ENCODE measurements at regions not wholly inside any gene's neighbourhood (a gene's known extent, or its start where the extent isn't known, plus 50 kb on each side); places are given as distances from the start of the nearest gene placed in this dataset.
"Not testable (repeated sequence)": the region's sequence is repeated elsewhere in the genome, so short reads cannot be mapped to it uniquely, and the experiment has no call there.

- ATAC-seq (no peak), DNase-seq (no peak)
- Mint-ChIP-seq H3K4me1 (ENCODE audit: low read depth) (no peaks in the 10 kb centered on the region), H3K27ac (no peak overlapping the region), H3K36me3 (ENCODE audit: low read depth) (no peaks in the 10 kb centered on the region), H3K9me3 (ENCODE audit: insufficient read depth) (no peaks in the 10 kb centered on the region), H3K4me3 (no peak overlapping the region), H3K27me3 (ENCODE audit: low read depth) (no peaks in the 10 kb centered on the region)
- POLR2A ChIA-PET, result no interaction called here
- CTCF ChIA-PET, result no interaction called here
Measured at GRCh38 chr6:74902846-74903245, 303.0 kb downstream of the COL12A1 start.

DNA sequence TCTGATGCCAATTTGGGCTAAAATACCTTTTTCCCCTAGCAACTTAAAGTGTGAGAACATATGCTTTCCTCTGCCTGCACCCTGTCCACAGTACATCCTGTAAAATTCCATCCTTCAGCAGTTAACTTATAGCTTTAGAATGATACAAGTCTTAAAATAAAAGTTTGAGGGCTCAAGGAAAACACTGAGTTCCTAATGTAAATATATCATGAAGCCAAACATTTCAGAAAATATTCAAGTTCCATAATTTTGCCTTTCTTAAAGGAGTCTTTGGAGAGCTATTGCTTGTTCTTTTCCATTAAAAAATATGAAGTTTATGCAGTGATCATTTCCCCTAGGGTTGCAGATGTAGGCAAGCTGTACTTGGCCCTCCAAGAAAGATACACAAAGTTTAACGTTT is 303.8 kb downstream of the COL12A1 start:
- H3K9me3 Mint-ChIP-seq (ENCODE audit: insufficient read depth), result no peaks in the 10 kb centered on the region
- ATAC-seq (no peak), DNase-seq (no peak)
- ChIA-PET POLR2A (no interaction called here), CTCF (no interaction called here)
- no peaks in the 10 kb centered on the region for H3K4me1 Mint-ChIP-seq (ENCODE audit: low read depth)
- no peaks in the 10 kb centered on the region for H3K36me3 Mint-ChIP-seq (ENCODE audit: low read depth)
- H3K4me3 Mint-ChIP-seq, result no peak overlapping the region
- no peak overlapping the region for H3K27ac Mint-ChIP-seq
- no peaks in the 10 kb centered on the region for H3K27me3 Mint-ChIP-seq (ENCODE audit: low read depth)

DNA sequence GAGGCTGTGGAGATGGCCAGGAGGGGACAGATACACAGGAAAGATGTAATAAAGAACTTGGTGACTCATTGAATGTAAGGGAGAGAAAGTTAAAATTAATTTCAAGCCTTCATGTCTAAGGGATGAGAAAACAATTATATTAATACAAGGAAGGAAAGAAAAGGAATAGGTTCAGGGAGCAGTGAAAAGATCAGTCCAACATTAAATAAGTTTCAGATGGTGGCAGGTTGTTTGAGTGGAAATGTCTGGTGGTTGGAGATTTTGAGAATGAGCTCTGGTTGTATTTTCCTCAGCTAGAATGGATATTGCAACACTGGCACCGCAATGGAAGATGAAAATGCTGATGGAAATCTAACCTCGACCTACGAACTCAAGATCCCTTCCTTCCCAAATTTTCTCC is 304.3 kb downstream of the COL12A1 start:
- Mint-ChIP-seq H3K4me1 (ENCODE audit: low read depth) (no peaks in the 10 kb centered on the region), H3K9me3 (ENCODE audit: insufficient read depth) (no peaks in the 10 kb centered on the region), H3K27ac (no peak overlapping the region), H3K27me3 (ENCODE audit: low read depth) (no peaks in the 10 kb centered on the region), H3K4me3 (no peak overlapping the region), H3K36me3 (ENCODE audit: low read depth) (no peaks in the 10 kb centered on the region)
- ChIA-PET CTCF (no interaction called here), POLR2A (no interaction called here)
- DNase-seq (no peak), ATAC-seq (no peak)

DNA sequence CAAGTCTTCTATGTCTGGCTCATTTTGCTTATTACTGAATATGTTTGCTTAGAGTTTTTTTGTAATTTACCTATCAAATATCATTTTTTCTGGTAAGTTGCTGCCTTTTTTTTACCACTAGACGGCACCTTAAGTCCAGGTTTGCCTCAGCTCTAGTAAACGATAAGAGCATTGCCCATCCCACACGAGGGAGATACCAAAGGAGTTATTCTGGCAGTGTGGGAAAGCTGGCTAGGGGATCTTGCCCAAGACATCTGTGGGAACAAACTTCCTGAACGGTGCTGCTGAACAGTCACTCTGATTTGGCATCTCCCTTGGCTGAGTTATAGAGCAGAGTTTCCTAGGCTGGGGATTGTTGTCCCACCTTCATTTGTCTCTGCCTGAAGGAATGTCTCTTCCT is 306.4 kb downstream of the COL12A1 start:
- CTCF ChIA-PET, result no interaction called here
- no peaks in the 10 kb centered on the region for H3K36me3 Mint-ChIP-seq (ENCODE audit: low read depth)
- no peak overlapping the region for H3K4me3 Mint-ChIP-seq

DNA sequence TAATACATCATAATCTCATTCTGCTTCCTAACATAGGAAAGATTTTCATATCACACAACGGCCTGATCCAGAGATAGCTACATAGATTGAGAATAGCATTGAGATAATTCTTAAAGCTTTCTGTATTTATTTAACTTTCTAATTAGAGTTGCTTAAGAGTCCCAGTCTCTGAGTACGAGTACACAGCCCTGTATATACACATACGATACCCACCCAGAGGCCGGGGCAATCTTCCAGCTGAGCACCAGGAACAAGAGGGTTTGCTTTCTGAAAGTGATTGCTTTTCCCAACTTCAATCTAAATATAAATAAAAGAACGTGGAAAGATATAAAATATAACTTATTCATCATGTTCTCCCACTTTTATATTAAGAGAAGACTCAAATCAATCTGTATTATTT is 313.8 kb downstream of the COL12A1 start:
- no peak overlapping the region for H3K27ac Mint-ChIP-seq
- peaks cover 6% of the 10 kb centered on the region for H3K9me3 Mint-ChIP-seq (ENCODE audit: insufficient read depth)
- H3K27me3 Mint-ChIP-seq (ENCODE audit: low read depth), result no peaks in the 10 kb centered on the region
- ATAC-seq (no peak), DNase-seq (no peak)
- ChIA-PET POLR2A (no interaction called here), CTCF (no interaction called here)
- no peaks in the 10 kb centered on the region for H3K4me1 Mint-ChIP-seq (ENCODE audit: low read depth)
- H3K4me3 Mint-ChIP-seq, result no peak overlapping the region
- no peaks in the 10 kb centered on the region for H3K36me3 Mint-ChIP-seq (ENCODE audit: low read depth)

More for the DNA sequence above, 306.4 kb downstream of the COL12A1 start:
- no peaks in the 10 kb centered on the region for H3K4me1 Mint-ChIP-seq (ENCODE audit: low read depth)
- no peaks in the 10 kb centered on the region for H3K27me3 Mint-ChIP-seq (ENCODE audit: low read depth)
- H3K9me3 Mint-ChIP-seq (ENCODE audit: insufficient read depth), result no peaks in the 10 kb centered on the region
- DNase-seq (no peak), ATAC-seq (no peak)
- H3K27ac Mint-ChIP-seq, result no peak overlapping the region
- POLR2A ChIA-PET, result no interaction called here

DNA sequence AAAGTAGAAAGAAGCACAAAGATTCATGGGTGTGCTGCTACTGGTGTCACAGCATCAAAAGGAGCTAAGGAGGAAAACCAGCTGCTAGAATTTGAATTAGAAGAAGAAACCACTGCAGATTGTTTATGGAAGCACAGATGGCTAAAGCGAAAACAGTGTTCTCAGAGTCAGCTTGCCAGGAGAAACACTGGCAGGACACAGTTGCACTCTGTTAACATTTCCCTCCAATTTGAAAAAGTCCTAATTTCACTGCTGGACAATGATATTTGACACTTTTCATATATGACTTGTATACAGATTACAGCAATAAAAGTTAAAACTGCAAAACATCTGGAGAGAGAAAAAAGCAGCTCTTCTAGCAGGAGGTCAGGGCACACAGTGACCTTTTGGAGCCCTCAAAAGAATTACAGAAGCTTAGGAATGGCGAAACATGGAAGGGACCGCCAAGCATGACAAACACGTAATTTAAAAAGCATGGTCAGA is 314.5 kb downstream of the COL12A1 start:
- Mint-ChIP-seq H3K4me1 (ENCODE audit: low read depth) (no peaks in the 10 kb centered on the region), H3K27ac (no peak overlapping the region), H3K27me3 (ENCODE audit: low read depth) (no peaks in the 10 kb centered on the region), H3K9me3 (ENCODE audit: insufficient read depth) (peaks cover 6% of the 10 kb centered on the region), H3K36me3 (ENCODE audit: low read depth) (no peaks in the 10 kb centered on the region), H3K4me3 (no peak overlapping the region)
- no peak for DNase-seq
- no peak for ATAC-seq
- ChIA-PET POLR2A (no interaction called here), CTCF (no interaction called here)

DNA sequence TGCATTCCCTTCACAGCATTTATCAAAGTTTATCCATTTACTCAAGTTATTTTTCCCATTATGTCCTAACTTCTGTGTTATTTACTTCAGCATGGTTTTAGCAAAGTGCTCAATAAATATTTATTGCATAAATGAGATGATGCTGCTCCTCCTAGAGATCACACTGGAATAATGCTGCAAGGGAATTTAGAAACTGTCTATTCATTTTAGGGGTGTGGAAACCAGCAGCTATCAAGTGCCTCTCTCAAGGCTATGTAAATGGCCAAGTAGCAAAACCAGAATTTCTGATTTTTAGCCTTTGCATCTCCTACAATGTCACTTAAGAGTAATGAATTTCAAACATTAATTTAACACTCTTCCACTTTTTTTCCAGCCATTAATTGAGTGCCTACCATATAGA is 316.2 kb downstream of the COL12A1 start:
- Mint-ChIP-seq H3K9me3 (ENCODE audit: insufficient read depth) (peaks cover 9% of the 10 kb centered on the region), H3K36me3 (ENCODE audit: low read depth) (no peaks in the 10 kb centered on the region), H3K27ac (no peak overlapping the region), H3K4me3 (no peak overlapping the region), H3K4me1 (ENCODE audit: low read depth) (no peaks in the 10 kb centered on the region), H3K27me3 (ENCODE audit: low read depth) (no peaks in the 10 kb centered on the region)
- POLR2A ChIA-PET, result no interaction called here
- DNase-seq (no peak), ATAC-seq (no peak)
- CTCF ChIA-PET, result no interaction called here

- H3K27ac Mint-ChIP-seq; H3K4me3 Mint-ChIP-seq; H3K9me3 Mint-ChIP-seq (ENCODE audit: insufficient read depth); H3K4me1 Mint-ChIP-seq (ENCODE audit: low read depth); CTCF ChIA-PET; POLR2A ChIA-PET; H3K27me3 Mint-ChIP-seq (ENCODE audit: low read depth); ATAC-seq; DNase-seq; H3K36me3 Mint-ChIP-seq (ENCODE audit: low read depth): not testable (repeated sequence)
Measured at GRCh38 chr6:74888741-74889140, 317.1 kb downstream of the COL12A1 start.

GRCh38 chr6:74879976-74880375 is 325.9 kb downstream of the COL12A1 start:
- Mint-ChIP-seq H3K4me3 (no peak overlapping the region), H3K9me3 (ENCODE audit: insufficient read depth) (peaks cover 3% of the 10 kb centered on the region), H3K4me1 (ENCODE audit: low read depth) (no peaks in the 10 kb centered on the region), H3K27me3 (ENCODE audit: low read depth) (no peaks in the 10 kb centered on the region), H3K27ac (no peak overlapping the region), H3K36me3 (ENCODE audit: low read depth) (no peaks in the 10 kb centered on the region)
- ChIA-PET POLR2A (no interaction called here), CTCF (no interaction called here)
- DNase-seq (no peak), ATAC-seq (no peak)

- Mint-ChIP-seq H3K27me3 (ENCODE audit: low read depth) (no peaks in the 10 kb centered on the region), H3K4me1 (ENCODE audit: low read depth) (no peaks in the 10 kb centered on the region), H3K27ac (no peak overlapping the region), H3K4me3 (no peak overlapping the region), H3K36me3 (ENCODE audit: low read depth) (no peaks in the 10 kb centered on the region), H3K9me3 (ENCODE audit: insufficient read depth) (peaks cover 3% of the 10 kb centered on the region)
- ATAC-seq, result no peak
- no peak for DNase-seq
- ChIA-PET CTCF (no interaction called here), POLR2A (no interaction called here)
Measured at GRCh38 chr6:74879234-74879633, 326.6 kb downstream of the COL12A1 start.

GRCh38 chr6:74875193-74875592 is 330.7 kb downstream of the COL12A1 start:
- Mint-ChIP-seq H3K4me3 (no peak overlapping the region), H3K27me3 (ENCODE audit: low read depth) (no peaks in the 10 kb centered on the region), H3K9me3 (ENCODE audit: insufficient read depth) (no peaks in the 10 kb centered on the region), H3K4me1 (ENCODE audit: low read depth) (no peaks in the 10 kb centered on the region), H3K27ac (no peak overlapping the region), H3K36me3 (ENCODE audit: low read depth) (no peaks in the 10 kb centered on the region)
- no peak for ATAC-seq
- no peak for DNase-seq
- POLR2A ChIA-PET, result no interaction called here
- CTCF ChIA-PET, result no interaction called here

DNA sequence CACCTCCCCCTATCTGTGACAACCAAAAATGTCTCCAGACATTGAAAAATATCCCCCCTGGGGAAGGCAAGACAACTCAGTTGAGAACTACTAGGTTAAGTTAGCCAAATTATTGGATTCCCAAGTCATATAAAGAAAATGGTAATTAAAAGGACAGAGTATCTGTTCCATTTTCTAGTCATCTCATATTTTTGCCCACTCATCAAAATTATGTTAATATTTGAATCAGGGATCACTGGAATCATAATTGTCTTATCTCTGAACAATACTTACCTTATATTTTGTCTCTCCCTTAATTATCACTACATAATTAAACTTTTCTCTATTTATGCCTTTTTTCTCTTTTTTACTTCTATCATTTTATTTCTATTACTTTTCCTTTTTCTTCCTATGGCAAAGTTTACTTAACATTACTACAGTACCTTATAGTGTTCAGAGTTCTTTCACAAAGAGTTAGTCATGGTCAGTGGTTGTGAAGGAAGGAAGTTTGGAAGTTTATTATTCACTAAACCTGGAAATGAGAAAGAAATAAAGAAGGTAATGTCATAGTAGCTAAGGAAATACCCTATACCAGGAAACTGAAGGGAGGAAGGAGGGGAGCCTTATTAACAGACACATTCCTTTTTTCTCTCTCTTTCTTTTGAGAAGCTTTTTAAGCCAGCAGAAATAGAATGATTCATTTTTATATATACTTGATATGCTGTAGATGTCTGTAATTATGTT is 332.9 kb downstream of the COL12A1 start:
- ChIA-PET CTCF (no interaction called here), POLR2A (no interaction called here)
- Mint-ChIP-seq H3K9me3 (ENCODE audit: insufficient read depth) (peaks cover 5% of the 10 kb centered on the region), H3K27ac (no peak overlapping the region), H3K36me3 (ENCODE audit: low read depth) (no peaks in the 10 kb centered on the region), H3K27me3 (ENCODE audit: low read depth) (no peaks in the 10 kb centered on the region), H3K4me3 (no peak overlapping the region), H3K4me1 (ENCODE audit: low read depth) (no peaks in the 10 kb centered on the region)
- DNase-seq (no peak), ATAC-seq (no peak)

GRCh38 chr6:74871757-74872156 is 334.1 kb downstream of the COL12A1 start:
- Mint-ChIP-seq H3K36me3 (ENCODE audit: low read depth) (no peaks in the 10 kb centered on the region), H3K27ac (no peak overlapping the region), H3K9me3 (ENCODE audit: insufficient read depth) (peaks cover 5% of the 10 kb centered on the region), H3K4me1 (ENCODE audit: low read depth) (no peaks in the 10 kb centered on the region), H3K4me3 (no peak overlapping the region), H3K27me3 (ENCODE audit: low read depth) (no peaks in the 10 kb centered on the region)
- DNase-seq (no peak), ATAC-seq (no peak)
- CTCF ChIA-PET, result no interaction called here
- POLR2A ChIA-PET, result no interaction called here

Data from activated CD8-positive, alpha-beta T cell treated with anti-CD3 and anti-CD28 coated beads, Interleukin-2, amount 10 ng/mL, durations not matched to agents 7 days and 5 days (primary cell).